ENCODE measurements at regions not wholly inside any gene's neighbourhood (a gene's known extent, or its start where the extent isn't known, plus 50 kb on each side); places are given as distances from the start of the nearest gene placed in this dataset.

DNA sequence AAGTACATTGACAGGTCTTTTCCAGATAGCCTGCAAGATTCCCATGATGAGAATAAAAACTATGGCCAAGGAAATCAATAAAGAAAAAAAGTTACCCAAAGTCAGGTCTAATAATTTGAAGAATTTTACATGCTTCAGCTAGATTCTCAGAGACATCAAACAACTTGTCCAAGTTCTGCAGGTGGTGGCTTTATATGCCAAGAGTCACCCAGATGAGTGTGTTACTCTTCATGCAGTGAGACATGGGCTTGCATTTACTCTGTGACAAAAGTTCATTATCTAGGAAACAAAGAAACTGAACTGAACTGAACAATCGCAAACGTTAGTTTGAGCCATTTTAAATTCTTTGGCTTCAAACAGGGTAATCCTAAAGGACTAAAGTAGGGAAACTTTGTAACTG lies 548.5 kb upstream of the SYT4 start:
- no peak for TF ChIP-seq FOXP2 (optimal IDR thresholded peaks at IDR 0.05; ENCODE audit: borderline replicate concordance, extremely low read depth, extremely low read length, insufficient read depth)

DNA sequence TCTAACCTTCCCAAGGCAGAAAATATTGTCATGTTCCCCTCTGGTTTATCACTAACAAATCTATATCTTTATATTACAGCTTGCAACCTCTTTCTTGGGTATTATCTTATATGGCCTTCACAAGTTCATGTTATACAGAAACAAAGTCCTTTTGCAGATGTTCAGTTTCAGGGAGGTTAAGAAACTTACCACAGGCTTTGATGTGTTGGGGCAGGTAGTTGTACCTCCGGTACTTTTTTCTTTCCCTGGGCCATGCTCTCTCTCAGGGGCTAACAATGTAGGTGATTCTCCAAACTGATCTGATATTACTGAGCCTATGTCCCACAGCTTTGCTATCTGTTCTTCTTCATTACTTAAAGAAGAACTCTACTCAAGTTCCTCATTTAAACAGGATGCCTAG lies 548.9 kb upstream of the SYT4 start:
- TF ChIP-seq FOXP2 (optimal IDR thresholded peaks at IDR 0.05; ENCODE audit: borderline replicate concordance, extremely low read depth, extremely low read length, insufficient read depth) (no peak), POLR2AphosphoS5 (IDR thresholded peaks at IDR 0.05; ENCODE audit: low read depth, low read length) (no peak), SIN3A (IDR thresholded peaks at IDR 0.05; ENCODE audit: borderline replicate concordance, insufficient read depth, low read length) (no peak), TAF1 (IDR thresholded peaks at IDR 0.05; ENCODE audit: borderline replicate concordance, insufficient read depth, low read length) (no peak)
- TF ChIP-seq, protein P1, sequence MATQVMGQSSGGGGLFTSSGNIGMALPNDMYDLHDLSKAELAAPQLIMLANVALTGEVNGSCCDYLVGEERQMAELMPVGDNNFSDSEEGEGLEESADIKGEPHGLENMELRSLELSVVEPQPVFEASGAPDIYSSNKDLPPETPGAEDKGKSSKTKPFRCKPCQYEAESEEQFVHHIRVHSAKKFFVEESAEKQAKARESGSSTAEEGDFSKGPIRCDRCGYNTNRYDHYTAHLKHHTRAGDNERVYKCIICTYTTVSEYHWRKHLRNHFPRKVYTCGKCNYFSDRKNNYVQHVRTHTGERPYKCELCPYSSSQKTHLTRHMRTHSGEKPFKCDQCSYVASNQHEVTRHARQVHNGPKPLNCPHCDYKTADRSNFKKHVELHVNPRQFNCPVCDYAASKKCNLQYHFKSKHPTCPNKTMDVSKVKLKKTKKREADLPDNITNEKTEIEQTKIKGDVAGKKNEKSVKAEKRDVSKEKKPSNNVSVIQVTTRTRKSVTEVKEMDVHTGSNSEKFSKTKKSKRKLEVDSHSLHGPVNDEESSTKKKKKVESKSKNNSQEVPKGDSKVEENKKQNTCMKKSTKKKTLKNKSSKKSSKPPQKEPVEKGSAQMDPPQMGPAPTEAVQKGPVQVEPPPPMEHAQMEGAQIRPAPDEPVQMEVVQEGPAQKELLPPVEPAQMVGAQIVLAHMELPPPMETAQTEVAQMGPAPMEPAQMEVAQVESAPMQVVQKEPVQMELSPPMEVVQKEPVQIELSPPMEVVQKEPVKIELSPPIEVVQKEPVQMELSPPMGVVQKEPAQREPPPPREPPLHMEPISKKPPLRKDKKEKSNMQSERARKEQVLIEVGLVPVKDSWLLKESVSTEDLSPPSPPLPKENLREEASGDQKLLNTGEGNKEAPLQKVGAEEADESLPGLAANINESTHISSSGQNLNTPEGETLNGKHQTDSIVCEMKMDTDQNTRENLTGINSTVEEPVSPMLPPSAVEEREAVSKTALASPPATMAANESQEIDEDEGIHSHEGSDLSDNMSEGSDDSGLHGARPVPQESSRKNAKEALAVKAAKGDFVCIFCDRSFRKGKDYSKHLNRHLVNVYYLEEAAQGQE (IDR thresholded peaks at IDR 0.05; ENCODE audit: insufficient read depth in 1 of 2, low read depth in 2 of 2, low read length in 2 of 2): no peak

DNA sequence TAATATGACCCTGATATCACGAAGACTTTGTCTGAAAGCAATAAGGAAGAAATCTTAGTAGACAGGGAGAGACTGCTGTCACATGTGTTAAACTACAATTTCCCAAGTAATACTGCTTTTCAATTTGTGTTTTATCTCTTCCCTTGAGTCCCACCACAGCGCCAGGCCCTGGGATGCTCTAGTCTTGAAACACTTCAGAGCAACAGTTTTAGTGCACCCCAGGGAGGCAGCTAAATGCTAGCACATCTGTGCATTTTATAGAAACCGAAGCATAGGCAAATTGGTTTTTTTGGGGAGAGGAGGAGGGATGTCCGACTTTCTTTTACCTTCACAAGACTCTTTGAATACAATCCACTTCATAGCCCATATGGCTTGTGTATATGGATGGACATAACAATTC lies 550.0 kb upstream of the SYT4 start:
- TF ChIP-seq TAF1 (IDR thresholded peaks at IDR 0.05; ENCODE audit: borderline replicate concordance, insufficient read depth, low read length) (no peak), SIN3A (IDR thresholded peaks at IDR 0.05; ENCODE audit: borderline replicate concordance, insufficient read depth, low read length) (no peak), POLR2AphosphoS5 (IDR thresholded peaks at IDR 0.05; ENCODE audit: low read depth, low read length) (no peak), FOXP2 (optimal IDR thresholded peaks at IDR 0.05; ENCODE audit: borderline replicate concordance, extremely low read depth, extremely low read length, insufficient read depth) (no peak)
- TF ChIP-seq, protein P1 (IDR thresholded peaks at IDR 0.05; ENCODE audit: insufficient read depth in 1 of 2, low read depth in 2 of 2, low read length in 2 of 2): no peak

DNA sequence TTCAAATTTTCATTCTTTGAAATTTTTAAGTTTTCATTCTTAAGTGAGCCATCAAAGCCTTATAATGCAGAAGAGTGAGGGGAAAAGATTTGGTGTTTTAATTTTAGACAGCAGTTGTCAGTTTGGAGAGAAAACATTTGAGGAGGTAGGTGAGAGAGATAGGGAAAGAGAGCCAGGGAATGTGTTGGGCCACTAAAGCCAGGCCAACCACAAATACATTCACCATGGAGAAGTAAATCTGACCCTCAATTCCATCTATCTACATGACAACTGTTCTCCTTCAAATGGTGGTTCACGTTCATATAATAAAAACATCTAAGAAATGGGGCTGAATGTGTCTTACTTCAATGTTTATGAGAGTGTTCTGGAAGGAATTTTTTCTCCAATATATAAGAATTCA lies 553.0 kb upstream of the SYT4 start:
- TF ChIP-seq, protein P1 (IDR thresholded peaks at IDR 0.05; ENCODE audit: insufficient read depth in 1 of 2, low read depth in 2 of 2, low read length in 2 of 2): no peak

DNA sequence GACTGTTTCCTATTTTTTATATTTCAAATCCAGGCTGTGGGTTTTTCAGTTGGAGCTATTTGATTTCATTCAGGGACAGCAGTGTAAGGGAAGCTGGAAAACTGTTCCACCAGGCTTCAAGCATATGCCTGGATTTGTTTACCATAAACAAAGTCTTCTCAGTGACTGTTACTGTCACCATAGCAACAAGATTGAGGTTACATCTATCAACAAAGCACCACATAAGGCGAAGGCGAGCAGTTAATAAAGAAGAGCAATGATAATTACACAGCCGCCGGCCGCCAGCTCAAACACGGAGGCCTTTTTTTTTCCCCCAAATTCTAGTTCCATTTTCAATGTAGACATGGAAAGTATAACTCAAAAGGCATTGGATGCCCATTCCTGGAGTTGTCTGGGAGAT lies 553.7 kb upstream of the SYT4 start:
- TF ChIP-seq SIN3A (IDR thresholded peaks at IDR 0.05; ENCODE audit: borderline replicate concordance, insufficient read depth, low read length): no peak
- TF ChIP-seq TAF1 (IDR thresholded peaks at IDR 0.05; ENCODE audit: borderline replicate concordance, insufficient read depth, low read length): no peak
- TF ChIP-seq, protein P1 (IDR thresholded peaks at IDR 0.05; ENCODE audit: insufficient read depth in 1 of 2, low read depth in 2 of 2, low read length in 2 of 2): no peak
- no peak for TF ChIP-seq POLR2AphosphoS5 (IDR thresholded peaks at IDR 0.05; ENCODE audit: low read depth, low read length)
- TF ChIP-seq FOXP2 (optimal IDR thresholded peaks at IDR 0.05; ENCODE audit: borderline replicate concordance, extremely low read depth, extremely low read length, insufficient read depth): no peak

All from PFSK-1 (cell line).